Spleen (tissue), 7 donors: ENCODE measurements at regions not wholly inside any gene's neighbourhood (a gene's known extent, or its start where the extent isn't known, plus 50 kb on each side); places are given as distances from the start of the nearest gene placed in this dataset.

Experiments
- CTCF ChIP-seq, 11 experiments: fragments of 200-600 bp in 7 of 11; fragments of 450-650 bp in 4 of 11; sonication (generic) in 4 of 11; IDR thresholded peaks in 8 of 11; conservative IDR thresholded peaks in 3 of 11; 1 replicate in 7 of 11; 2 replicates in 4 of 11; pipeline versions ENCODE4 v1.4.0 to v1.8.0; 2016 to 2021; ENCODE audit warnings: antibody characterized with exemption in 11 of 11, inconsistent platforms in 4 of 11, mild to moderate bottlenecking in 1 of 11
- POLR2A ChIP-seq, 3 donors: fragments of 450-650 bp; IDR thresholded peaks; one replicate each; pipeline ENCODE4 v1.5.1; 2017; ENCODE audit warnings: antibody characterized with exemption in 3 of 3, mild to moderate bottlenecking in 1 of 3
- donor health status: DM: no; HTN: no; CAD: no; lungs with moderate emphysema.
- donor health status: DM: no; HTN: no; CAD: no.
- donor health status: DM: no; HTN: no; CAD: no.

GRCh38 chr11:42528911-42529310 is 782.9 kb upstream of the API5 start:
- TF ChIP-seq CTCF (IDR thresholded peaks at IDR 0.05 in 8 of 11, conservative IDR thresholded peaks at IDR 0.05 in 3 of 11) (no peak), POLR2A (IDR thresholded peaks at IDR 0.05) (no peak)
